GM21717 (cell line): ENCODE measurements at regions not wholly inside any gene's neighbourhood (a gene's known extent, or its start where the extent isn't known, plus 50 kb on each side); places are given as distances from the start of the nearest gene placed in this dataset.

Experiments used
- ATAC-seq: cut with Tn5 transposase; IDR thresholded peaks from one replicate; pipeline ENCODE4 v1.9.1; 2021; ENCODE audit warnings: mild to moderate bottlenecking, moderate library complexity; ENCODE audit not compliant: unreplicated experiment

- no peak for ATAC-seq
These were observed 1475.5 kb upstream of the AGA start for GRCh38 chr4:178917756-178918155.

- no peak for ATAC-seq
These were observed 1494.9 kb upstream of the AGA start for GRCh38 chr4:178937130-178937529.

GRCh38 chr4:178941975-178942374 lies 1499.7 kb upstream of the AGA start:
- no peak for ATAC-seq

GRCh38 chr4:178953447-178954120 lies 1511.3 kb upstream of the AGA start:
- no peak for ATAC-seq

DNA sequence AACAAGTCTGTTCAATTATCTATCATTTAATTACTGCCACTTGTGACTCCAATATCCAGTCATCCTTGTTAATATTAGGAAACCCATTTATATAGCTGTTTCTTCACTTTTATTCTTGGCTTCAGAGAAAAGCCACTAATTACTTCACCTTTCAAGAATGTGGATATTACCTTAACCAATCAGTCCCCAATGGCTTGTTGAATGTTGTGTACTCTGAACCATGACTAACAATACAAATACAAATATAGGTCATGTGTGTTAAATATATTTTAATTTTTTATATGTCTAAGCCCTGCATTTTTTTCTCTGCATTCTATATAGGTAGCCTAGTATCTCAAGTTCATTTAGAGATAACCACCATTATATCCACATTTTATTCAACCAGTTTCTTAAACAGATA lies 1513.4 kb upstream of the AGA start:
- ATAC-seq, result no peak

DNA sequence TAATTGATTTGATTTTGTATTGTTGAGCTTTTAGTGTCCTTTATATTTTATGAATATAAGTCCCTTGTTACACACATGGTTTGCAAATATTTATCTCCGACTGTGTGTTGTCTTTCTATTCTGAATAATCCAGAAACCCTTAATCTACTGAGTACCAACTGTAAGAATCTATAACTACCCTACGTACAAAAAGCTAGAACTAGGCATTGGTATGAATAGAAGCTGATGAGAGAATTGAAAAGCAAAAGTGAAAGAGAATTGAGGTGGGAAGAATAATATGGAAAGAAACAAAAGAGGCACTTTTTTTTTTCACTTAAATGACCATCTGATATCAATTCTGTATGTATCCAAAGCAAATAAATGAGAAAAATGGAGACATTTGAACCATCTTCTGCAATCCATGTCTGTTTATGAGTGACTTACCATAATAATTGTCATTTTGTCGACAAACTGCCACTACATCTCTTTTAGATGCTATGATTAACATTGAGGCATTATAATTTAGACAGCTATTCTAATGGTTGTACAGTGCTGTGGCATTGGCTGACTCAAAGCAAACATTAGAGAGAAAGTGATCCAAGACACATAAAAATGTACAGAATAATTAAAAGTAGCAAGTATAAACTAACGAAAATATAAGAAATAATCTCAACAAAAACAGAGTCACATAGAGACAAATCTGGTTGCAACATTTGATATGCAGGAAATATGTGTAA lies 1516.6 kb upstream of the AGA start:
- ATAC-seq, result no peak

- ATAC-seq, result no peak
These were observed 1521.3 kb upstream of the AGA start for GRCh38 chr4:178963446-178964045.

- no peak for ATAC-seq
These were observed 1524.4 kb upstream of the AGA start for GRCh38 chr4:178966644-178967043.

GRCh38 chr4:178970433-178971140 lies 1528.3 kb upstream of the AGA start:
- no peak for ATAC-seq

- ATAC-seq, result no peak
These were observed 1534.6 kb upstream of the AGA start for GRCh38 chr4:178976861-178977260.

DNA sequence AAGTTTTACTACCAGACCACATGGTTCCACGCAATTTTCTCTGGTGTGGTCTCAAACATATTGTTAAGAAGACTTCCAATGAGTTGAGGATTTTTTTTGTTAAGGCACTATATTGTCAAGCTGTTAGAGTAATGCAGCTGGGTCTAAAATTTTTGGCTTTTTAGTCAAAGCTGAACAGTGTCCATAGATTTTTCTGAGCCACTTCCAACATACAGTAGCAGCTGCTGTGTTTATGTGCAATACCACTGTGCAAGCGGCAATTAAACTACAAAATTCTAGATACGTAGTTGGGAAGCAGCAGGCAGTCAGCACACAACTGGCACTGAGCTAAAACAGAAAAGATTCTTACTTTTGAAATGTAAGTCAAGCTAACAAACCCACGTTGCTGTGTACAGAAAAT lies 1551.1 kb upstream of the AGA start:
- no peak for ATAC-seq

DNA sequence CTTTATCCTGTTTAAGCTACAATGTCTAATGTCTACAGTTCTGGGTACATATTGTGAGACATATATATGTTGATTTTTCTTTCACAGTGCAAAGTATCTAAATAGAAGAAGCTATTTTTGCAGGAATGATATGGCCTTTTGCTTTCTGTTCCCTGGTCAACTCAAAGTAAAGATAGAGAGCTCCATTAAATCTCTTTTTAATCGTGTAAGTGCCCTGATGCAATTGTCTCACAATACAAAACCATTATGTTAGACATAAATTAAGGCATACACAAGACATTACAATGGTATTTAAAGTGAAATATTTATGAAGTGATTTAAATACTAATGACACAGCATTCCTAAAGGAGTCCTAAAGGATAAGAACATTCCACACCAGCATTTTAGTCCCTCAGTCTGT lies 1559.7 kb upstream of the AGA start:
- no peak for ATAC-seq

DNA sequence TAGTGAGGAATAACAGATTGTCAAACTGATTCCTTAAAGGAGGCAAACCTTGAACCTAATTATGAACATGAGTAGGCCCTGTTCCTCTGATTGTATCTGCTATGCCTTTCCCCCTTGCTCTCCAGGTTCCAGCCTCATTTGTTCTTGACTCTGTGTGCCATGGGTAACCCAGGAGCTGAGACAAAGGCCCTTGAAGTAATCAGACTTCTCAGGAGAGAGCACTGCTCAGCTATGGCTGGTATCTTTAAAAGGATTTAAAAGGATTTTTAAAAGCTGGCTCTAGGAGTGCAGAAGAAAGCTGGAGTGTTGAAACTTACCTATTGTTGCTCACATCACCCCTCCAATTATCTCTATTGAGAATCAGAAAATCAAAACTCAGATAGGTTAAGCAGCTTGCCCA lies 1565.5 kb upstream of the AGA start:
- ATAC-seq, result no peak

DNA sequence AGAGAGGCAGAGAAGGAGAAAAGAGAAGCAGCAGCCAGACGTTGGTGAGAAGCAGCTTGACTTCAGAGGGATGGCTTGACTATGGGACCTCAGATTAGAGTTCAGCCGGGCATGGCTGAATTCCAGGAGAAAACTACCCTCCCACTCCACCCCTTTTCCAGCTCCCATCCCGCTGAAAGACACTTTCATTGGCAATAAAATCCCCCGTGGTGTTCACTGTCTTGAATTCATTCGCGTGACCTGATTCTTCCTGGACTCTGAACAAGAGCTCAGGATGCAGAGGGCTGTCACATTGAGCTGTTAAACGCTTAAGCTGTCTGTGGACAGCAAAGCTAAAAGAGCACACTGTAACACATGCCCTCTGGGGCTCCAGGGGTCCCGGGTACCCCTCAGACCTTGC lies 1575.3 kb upstream of the AGA start:
- no peak for ATAC-seq

DNA sequence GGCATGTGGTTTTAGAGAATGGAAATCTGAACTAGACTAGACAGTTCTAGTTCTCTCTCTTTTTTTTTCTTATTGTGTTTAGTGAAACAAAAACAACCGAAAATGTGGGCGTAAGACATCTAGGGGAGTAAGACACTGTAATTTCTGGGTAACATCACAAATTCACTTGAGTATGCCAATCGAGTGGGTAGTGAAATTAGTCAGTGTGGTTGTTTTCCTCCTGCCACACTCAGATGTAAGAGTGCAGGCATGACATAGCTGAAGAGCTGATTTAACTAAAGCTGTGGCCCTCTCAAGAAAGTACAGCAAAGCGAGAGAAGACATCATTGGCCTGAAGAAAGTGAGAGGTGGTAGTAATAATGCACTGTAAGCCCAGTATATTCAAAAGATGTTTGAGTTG lies 1585.3 kb upstream of the AGA start:
- no peak for ATAC-seq

- ATAC-seq, result no peak
These were observed 1586.1 kb upstream of the AGA start for GRCh38 chr4:179028321-179028720.

GRCh38 chr4:179029683-179030082 lies 1587.4 kb upstream of the AGA start:
- no peak for ATAC-seq

- ATAC-seq, result no peak
These were observed 1598.0 kb upstream of the AGA start for GRCh38 chr4:179040259-179040658.

DNA sequence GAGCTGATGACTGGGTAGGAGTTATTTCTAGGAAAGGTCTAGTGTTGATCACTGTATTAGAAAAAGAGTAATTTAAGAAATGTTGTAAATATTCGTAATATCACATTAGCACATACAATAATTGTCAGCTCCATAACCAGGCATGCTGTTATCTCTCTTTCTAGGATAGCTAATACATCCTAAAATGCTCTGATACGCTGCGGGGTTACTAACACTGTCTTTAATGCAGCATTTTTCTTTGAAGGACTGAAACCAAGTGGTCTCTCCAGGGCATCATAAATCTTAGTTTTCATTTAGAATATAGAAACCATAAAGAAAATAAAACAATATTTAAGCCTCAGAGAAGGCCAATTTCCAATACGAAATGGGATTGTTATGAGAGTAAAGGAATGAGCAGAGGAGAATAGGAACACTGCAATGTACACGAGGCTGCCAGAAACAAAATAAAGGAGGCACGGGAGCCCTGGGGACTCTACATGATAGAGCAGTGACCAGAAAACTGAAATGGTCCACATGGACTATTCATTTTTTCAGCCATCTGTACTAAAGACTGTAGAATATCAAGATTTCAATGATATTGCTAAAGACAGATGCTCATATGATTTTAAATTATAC lies 1606.7 kb upstream of the AGA start:
- no peak for ATAC-seq

- no peak for ATAC-seq
These were observed 1609.0 kb upstream of the AGA start for GRCh38 chr4:179051206-179051605.

- no peak for ATAC-seq
These were observed 1617.2 kb upstream of the AGA start for GRCh38 chr4:179059396-179059795.
